K562 (cell line): ENCODE measurements at regions not wholly inside any gene's neighbourhood (a gene's known extent, or its start where the extent isn't known, plus 50 kb on each side); places are given as distances from the start of the nearest gene placed in this dataset.

Source experiments
- GTF2F1 ChIP-seq: IDR thresholded peaks from 2 replicates; pipeline ENCODE4 v1.6.1; 2011; ENCODE audit warnings: low read depth, low read length, improper control_type of control experiment
- KDM1A ChIP-seq, 2 experiments: fragments of 450-650 bp; IDR thresholded peaks; 2 replicates each; pipeline ENCODE4 v1.6.1; 2016; ENCODE audit warnings: mild to moderate bottlenecking in 2 of 2
- RCOR1 ChIP-seq, 2 experiments: IDR thresholded peaks; 2 replicates each; pipeline ENCODE4 v1.6.1; 2012; ENCODE audit warnings: low read depth in 2 of 2, low read length in 2 of 2, borderline replicate concordance in 1 of 2, improper control_type of control experiment in 1 of 2
- SUPT5H ChIP-seq: fragments of 450-650 bp; IDR thresholded peaks from 2 replicates; pipeline ENCODE4 v1.6.1; 2016
- ZBTB1 ChIP-seq: sonication (generic); formaldehyde crosslinking; IDR thresholded peaks from 2 replicates; pipeline ENCODE4 v1.8.1; 2023; ENCODE audit warnings: missing genetic modification reagents, low read depth, mild to moderate bottlenecking, borderline replicate concordance
- ZNF76 ChIP-seq: fragments of 250-450 bp; sonication (Bioruptor Pico); IDR thresholded peaks from 2 replicates; pipeline ENCODE4 v1.4.0; 2020; ENCODE audit warnings: mild to moderate bottlenecking, moderate library complexity, borderline replicate concordance
- TF ChIP-seq, protein P1 (sequence below): fragments of 450-650 bp; formaldehyde crosslinking; IDR thresholded peaks from 2 replicates; pipeline ENCODE4 v1.4.0; 2022; ENCODE audit warnings: mild to moderate bottlenecking, moderate library complexity

DNA sequence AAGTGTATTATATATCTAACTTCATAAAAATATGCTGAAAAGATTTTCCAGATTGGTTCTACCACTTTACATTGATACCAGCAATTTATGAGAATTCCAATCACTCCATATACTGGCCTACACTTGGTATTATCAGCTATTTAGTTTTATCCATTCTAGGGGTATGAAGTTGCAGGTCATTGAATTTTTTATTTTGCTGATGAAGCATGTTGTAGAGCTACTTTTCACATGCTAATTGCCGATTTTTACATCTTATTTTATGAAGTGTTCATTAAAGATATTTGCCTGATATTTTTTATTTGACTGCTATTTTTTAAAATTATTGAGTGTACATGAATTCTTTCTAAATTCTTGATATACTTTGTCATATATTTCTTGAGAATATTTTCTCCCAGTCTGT lies 542.1 kb downstream of the ADCYAP1 start:
- TF ChIP-seq GTF2F1 (no peak), RCOR1 (IDR thresholded peaks at IDR 0.05; ENCODE audit: borderline replicate concordance in 1 of 2, low read depth in 2 of 2, low read length in 2 of 2) (no peak), ZBTB1 (no peak), KDM1A (IDR thresholded peaks at IDR 0.05) (no peak), ZNF76 (no peak), SUPT5H (no peak)
- TF ChIP-seq, protein P1, sequence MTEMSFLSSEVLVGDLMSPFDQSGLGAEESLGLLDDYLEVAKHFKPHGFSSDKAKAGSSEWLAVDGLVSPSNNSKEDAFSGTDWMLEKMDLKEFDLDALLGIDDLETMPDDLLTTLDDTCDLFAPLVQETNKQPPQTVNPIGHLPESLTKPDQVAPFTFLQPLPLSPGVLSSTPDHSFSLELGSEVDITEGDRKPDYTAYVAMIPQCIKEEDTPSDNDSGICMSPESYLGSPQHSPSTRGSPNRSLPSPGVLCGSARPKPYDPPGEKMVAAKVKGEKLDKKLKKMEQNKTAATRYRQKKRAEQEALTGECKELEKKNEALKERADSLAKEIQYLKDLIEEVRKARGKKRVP (CRISPR knock-in tag) = no peak
